Mesenchymal stem cell (in vitro differentiated cells and primary cell): ENCODE measurements at regions not wholly inside any gene's neighbourhood (a gene's known extent, or its start where the extent isn't known, plus 50 kb on each side); places are given as distances from the start of the nearest gene placed in this dataset.

Source experiments
- DNase-seq: peaks from one replicate; pipeline ENCODE4 v3.0.0-alpha.2; 2013
- H2AFZ ChIP-seq: one replicate; pipeline ENCODE4 v1.6.1; 2013; ENCODE audit warnings: low read depth, mild to moderate bottlenecking, control low read depth, inconsistent platforms, low read length, moderate library complexity
- H2AK5ac ChIP-seq: 2 replicates; pipeline ENCODE4 v1.6.1; 2013; ENCODE audit warnings: low read length, moderate library complexity, mild to moderate bottlenecking, inconsistent platforms; ENCODE audit not compliant: severe bottlenecking
- H2BK120ac ChIP-seq: one replicate; pipeline ENCODE4 v1.6.1; 2013; ENCODE audit warnings: low read depth, mild to moderate bottlenecking, inconsistent platforms, low read length, moderate library complexity
- H2BK12ac ChIP-seq, 2 experiments: one replicate each; pipeline ENCODE4 v1.6.1; 2013; ENCODE audit warnings: inconsistent platforms in 2 of 2, low read length in 2 of 2, mild to moderate bottlenecking in 2 of 2, moderate library complexity in 2 of 2, control low read depth in 1 of 2
- H2BK15ac ChIP-seq: one replicate; pipeline ENCODE4 v1.6.1; 2013; ENCODE audit warnings: mild to moderate bottlenecking, low read depth, inconsistent platforms; ENCODE audit not compliant: poor library complexity, severe bottlenecking
- H2BK5ac ChIP-seq: 2 replicates; pipeline ENCODE4 v1.6.1; 2013; ENCODE audit warnings: low read depth, mild to moderate bottlenecking, low read length, control low read depth, inconsistent platforms; ENCODE audit not compliant: poor library complexity, severe bottlenecking
- H3K14ac ChIP-seq, 2 experiments: one replicate each; pipeline ENCODE4 v1.6.1; 2013; ENCODE audit warnings: inconsistent platforms in 2 of 2, low read length in 2 of 2, control low read depth in 1 of 2, mild to moderate bottlenecking in 1 of 2, moderate library complexity in 1 of 2
- H3K18ac ChIP-seq, 2 experiments: one replicate each; pipeline ENCODE4 v1.6.1; 2013; ENCODE audit warnings: inconsistent platforms in 2 of 2, low read length in 2 of 2, control low read depth in 1 of 2, low read depth in 1 of 2, mild to moderate bottlenecking in 1 of 2
- H3K23ac ChIP-seq, 2 experiments: one replicate each; pipeline ENCODE4 v1.6.1; 2013; ENCODE audit warnings: inconsistent platforms in 2 of 2, low read length in 2 of 2, mild to moderate bottlenecking in 2 of 2, moderate library complexity in 2 of 2, control low read depth in 1 of 2
- H3K27ac ChIP-seq: 2 replicates; pipeline ENCODE4 v1.5.1; 2013; ENCODE audit warnings: mild to moderate bottlenecking, moderate library complexity, low read length, control low read depth, inconsistent platforms; ENCODE audit not compliant: poor library complexity, severe bottlenecking
- H3K27me3 ChIP-seq, 2 experiments: 2 replicates each; pipeline versions ENCODE4 v1.6.1 to v1.7.0; 2013; ENCODE audit warnings: low read length in 2 of 2, mild to moderate bottlenecking in 2 of 2, moderate library complexity in 2 of 2, control low read depth in 1 of 2, inconsistent platforms in 1 of 2; ENCODE audit not compliant: control insufficient read depth in 1 of 2, insufficient read depth in 1 of 2
- H3K36me3 ChIP-seq, 2 experiments: 2 replicates each; pipeline versions ENCODE4 v1.6.1 to v1.7.0; 2013; ENCODE audit warnings: low read length in 2 of 2, control low read depth in 1 of 2, inconsistent platforms in 1 of 2, low read depth in 1 of 2, mild to moderate bottlenecking in 1 of 2; ENCODE audit not compliant: insufficient read depth in 2 of 2, control insufficient read depth in 1 of 2
- H3K4ac ChIP-seq, 2 experiments: one replicate each; pipeline ENCODE4 v1.6.1; 2013; ENCODE audit warnings: inconsistent platforms in 2 of 2, low read length in 2 of 2, mild to moderate bottlenecking in 2 of 2, moderate library complexity in 2 of 2, control low read depth in 1 of 2, low read depth in 1 of 2
- H3K4me1 ChIP-seq: 2 replicates; pipeline ENCODE4 v1.6.1; 2013; ENCODE audit warnings: low read depth, low read length, control low read depth; ENCODE audit not compliant: control insufficient read depth, insufficient read depth
- H3K4me2 ChIP-seq: 2 replicates; pipeline ENCODE4 v1.6.1; 2013; ENCODE audit warnings: low read length, mild to moderate bottlenecking, inconsistent platforms; ENCODE audit not compliant: poor library complexity, severe bottlenecking
- H3K4me3 ChIP-seq, 2 experiments: 2 replicates each; pipeline versions ENCODE4 v1.5.1 to v1.7.0; 2013; ENCODE audit warnings: low read length in 2 of 2, mild to moderate bottlenecking in 2 of 2, control low read depth in 1 of 2, low read depth in 1 of 2; ENCODE audit not compliant: insufficient read depth in 1 of 2
- H3K79me1 ChIP-seq: replicated peaks from 2 replicates; pipeline ENCODE4 v1.6.1; 2013; ENCODE audit warnings: mild to moderate bottlenecking, control low read depth, low read length, inconsistent platforms; ENCODE audit not compliant: poor library complexity, severe bottlenecking
- H3K9ac ChIP-seq: 2 replicates; pipeline ENCODE4 v1.7.0; 2013; ENCODE audit warnings: mild to moderate bottlenecking, low read length, moderate library complexity
- H3K9me3 ChIP-seq: 2 replicates; pipeline ENCODE4 v1.7.0; 2013; ENCODE audit warnings: mild to moderate bottlenecking, low read length; ENCODE audit not compliant: control insufficient read depth
- H4K8ac ChIP-seq: one replicate; pipeline ENCODE4 v1.6.1; 2013; ENCODE audit warnings: inconsistent platforms, mild to moderate bottlenecking, low read length, moderate library complexity
- H4K91ac ChIP-seq: one replicate; pipeline ENCODE4 v1.6.1; 2013; ENCODE audit warnings: mild to moderate bottlenecking, low read length, inconsistent platforms
- WGBS: methylation state at CpG from one replicate; pipeline ENCODE4 v1.1.7; 2013; ENCODE audit warnings: mixed read lengths; 5-methylcytosine and 5-hydroxymethylcytosine counted together

DNA sequence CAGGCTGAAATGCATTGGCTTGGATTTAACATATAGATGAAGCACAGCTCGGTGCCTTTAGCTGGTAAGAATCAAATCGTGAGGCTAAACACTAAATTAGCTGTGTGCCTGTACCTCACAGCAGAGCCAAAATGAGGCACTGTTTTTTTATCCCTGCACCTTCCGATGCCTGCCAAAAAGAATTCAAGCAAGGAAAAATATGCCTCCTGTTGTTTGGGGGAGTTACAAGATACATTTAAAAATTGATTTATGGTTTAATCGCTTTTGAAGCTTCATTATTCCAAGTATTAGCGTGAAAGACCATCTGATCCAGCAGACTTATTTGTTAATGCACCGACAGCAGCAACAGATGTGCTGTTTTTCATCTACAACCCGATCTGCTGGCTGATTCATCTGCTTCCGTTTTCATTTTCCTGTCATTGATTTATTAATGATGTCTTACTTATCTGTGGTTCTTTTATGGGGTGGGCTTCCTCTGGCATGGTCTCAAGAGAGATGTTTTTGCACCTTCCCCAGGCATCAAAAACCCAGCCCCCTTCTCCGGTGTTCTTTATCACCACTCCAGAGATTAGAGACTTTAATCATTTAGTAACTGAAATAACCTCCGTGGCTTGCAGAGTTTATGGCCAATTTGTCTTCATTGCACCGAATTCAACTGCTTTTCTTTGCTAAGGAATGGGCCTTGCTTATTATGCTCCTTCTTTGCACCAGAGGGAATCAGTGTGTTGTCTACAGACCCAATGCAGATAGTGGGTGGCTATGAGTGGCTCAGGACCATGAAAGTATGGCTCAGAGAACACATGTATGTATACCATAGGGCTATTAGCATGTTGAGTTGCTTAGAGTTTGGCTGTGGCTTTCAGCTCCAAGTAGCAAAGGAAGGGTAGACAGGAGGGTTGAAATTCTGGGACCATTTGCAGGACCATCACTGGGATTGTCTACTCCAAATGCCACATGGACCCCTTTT, 166.8 kb upstream of the TMEM260 start:
- H4K91ac ChIP-seq: no peak overlapping the region
- H3K9ac ChIP-seq: no peak overlapping the region
- H3K4me2 ChIP-seq: no peak overlapping the region
- H3K4me1 ChIP-seq: no peaks in the 10 kb centered on the region
- H2BK15ac ChIP-seq: no peak overlapping the region
- no peaks in the 10 kb centered on the region for H3K36me3 ChIP-seq
- no peak overlapping the region for H3K18ac ChIP-seq
- H3K27me3 ChIP-seq: peaks cover 4 to 5% of the 10 kb centered on the region in 2 experiments
- no peak overlapping the region for H3K4ac ChIP-seq
- no peak overlapping the region for H2BK5ac ChIP-seq
- no peak overlapping the region for H3K14ac ChIP-seq
- H2BK12ac ChIP-seq: no peak overlapping the region
- H2AFZ ChIP-seq: no peak overlapping the region
- no peak overlapping the region for H2AK5ac ChIP-seq
- H4K8ac ChIP-seq: no peak overlapping the region
- 75% methylated on average over 9 of the region's 11 CpGs for WGBS
- no peak overlapping the region for H2BK120ac ChIP-seq
- no peaks in the 10 kb centered on the region for H3K79me1 ChIP-seq
- H3K23ac ChIP-seq: no peak overlapping the region
- DNase-seq: no peak
- H3K9me3 ChIP-seq: peaks cover 37% of the 10 kb centered on the region
- peak overlapping the region in 1 of 2 experiments; percentile 19 for H3K4me3 ChIP-seq
- no peak overlapping the region for H3K27ac ChIP-seq

DNA sequence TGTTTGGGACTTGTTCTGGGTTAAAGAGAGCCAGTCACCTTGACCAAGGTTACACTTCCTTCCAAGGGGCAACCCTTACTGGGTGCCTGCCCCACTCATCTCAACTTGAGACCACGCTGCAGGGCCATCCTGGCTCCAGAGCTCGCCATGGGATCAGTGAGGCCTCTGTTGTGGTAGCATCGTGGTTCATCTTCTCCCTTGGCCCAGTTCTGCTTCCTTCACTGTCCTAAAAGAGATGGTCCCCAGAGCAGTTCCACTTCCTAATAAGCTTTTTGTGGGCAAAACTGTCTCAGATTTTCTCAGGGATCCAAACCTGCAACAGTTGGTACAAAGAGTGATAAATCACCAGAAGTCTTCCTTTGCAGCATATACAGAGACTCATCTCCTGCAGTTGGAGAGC, 165.9 kb upstream of the TMEM260 start:
- Histone ChIP-seq H3K23ac (no peak overlapping the region), H3K27me3 (peaks cover 5 to 7% of the 10 kb centered on the region in 2 experiments), H3K18ac (no peak overlapping the region), H3K14ac (no peak overlapping the region), H3K4me1 (no peaks in the 10 kb centered on the region), H3K4me2 (no peak overlapping the region), H2AFZ (no peak overlapping the region), H4K91ac (no peak overlapping the region), H3K79me1 (no peaks in the 10 kb centered on the region), H2BK120ac (no peak overlapping the region), H2AK5ac (no peak overlapping the region), H3K4me3 (no peak overlapping the region), H3K9me3 (peaks cover 34% of the 10 kb centered on the region), H2BK15ac (no peak overlapping the region), H4K8ac (no peak overlapping the region), H3K27ac (no peak overlapping the region), H2BK5ac (no peak overlapping the region), H3K4ac (no peak overlapping the region), H3K36me3 (no peaks in the 10 kb centered on the region), H3K9ac (no peak overlapping the region), H2BK12ac (peak overlapping the region in 1 of 2 experiments; percentile 31)
- DNase-seq: no peak
- WGBS: 91% methylated on average over 3 of the region's 3 CpGs

GRCh38 chr14:56414236-56414635, 165.4 kb upstream of the TMEM260 start:
- no peak overlapping the region for H2AK5ac ChIP-seq
- no peaks in the 10 kb centered on the region for H3K36me3 ChIP-seq
- peak overlapping the region in 1 of 2 experiments; percentile 20 for H3K14ac ChIP-seq
- H3K18ac ChIP-seq: no peak overlapping the region
- H2BK12ac ChIP-seq: no peak overlapping the region
- H3K27me3 ChIP-seq: peaks cover 7 to 8% of the 10 kb centered on the region in 2 experiments
- H2BK15ac ChIP-seq: no peak overlapping the region
- DNase-seq: no peak
- H3K79me1 ChIP-seq: no peaks in the 10 kb centered on the region
- no peaks in the 10 kb centered on the region for H3K4me1 ChIP-seq
- H3K27ac ChIP-seq: no peak overlapping the region
- H3K23ac ChIP-seq: no peak overlapping the region
- H3K4me3 ChIP-seq: no peak overlapping the region
- H3K4me2 ChIP-seq: no peak overlapping the region
- H4K91ac ChIP-seq: no peak overlapping the region
- H3K9me3 ChIP-seq: peaks cover 29% of the 10 kb centered on the region
- H4K8ac ChIP-seq: no peak overlapping the region
- H3K4ac ChIP-seq: no peak overlapping the region
- 80% methylated on average over 1 of the region's 3 CpGs for WGBS
- no peak overlapping the region for H2AFZ ChIP-seq
- H2BK5ac ChIP-seq: no peak overlapping the region
- H3K9ac ChIP-seq: no peak overlapping the region
- no peak overlapping the region for H2BK120ac ChIP-seq

- Histone ChIP-seq H3K27me3 (peaks cover 10 to 11% of the 10 kb centered on the region in 2 experiments), H3K36me3 (no peaks in the 10 kb centered on the region), H3K4me1 (no peaks in the 10 kb centered on the region), H3K4me2 (no peak overlapping the region), H4K91ac (no peak overlapping the region), H3K14ac (no peak overlapping the region), H2BK5ac (no peak overlapping the region), H2BK120ac (no peak overlapping the region), H3K79me1 (no peaks in the 10 kb centered on the region), H2BK15ac (no peak overlapping the region), H3K9ac (no peak overlapping the region), H3K9me3 (peaks cover 14% of the 10 kb centered on the region), H3K27ac (no peak overlapping the region), H4K8ac (no peak overlapping the region), H2AFZ (no peak overlapping the region), H3K4ac (no peak overlapping the region), H2AK5ac (no peak overlapping the region), H3K4me3 (no peak overlapping the region), H3K18ac (no peak overlapping the region), H2BK12ac (no peak overlapping the region), H3K23ac (no peak overlapping the region)
- DNase-seq: no peak
- 96% methylated on average over 2 of the region's 9 CpGs for WGBS
Measured at GRCh38 chr14:56416213-56416612, 163.4 kb upstream of the TMEM260 start.
